ENCODE measurements at regions not wholly inside any gene's neighbourhood (a gene's known extent, or its start where the extent isn't known, plus 50 kb on each side); places are given as distances from the start of the nearest gene placed in this dataset.
"Not testable (repeated sequence)": the region's sequence is repeated elsewhere in the genome, so short reads cannot be mapped to it uniquely, and the experiment has no call there.

DNA sequence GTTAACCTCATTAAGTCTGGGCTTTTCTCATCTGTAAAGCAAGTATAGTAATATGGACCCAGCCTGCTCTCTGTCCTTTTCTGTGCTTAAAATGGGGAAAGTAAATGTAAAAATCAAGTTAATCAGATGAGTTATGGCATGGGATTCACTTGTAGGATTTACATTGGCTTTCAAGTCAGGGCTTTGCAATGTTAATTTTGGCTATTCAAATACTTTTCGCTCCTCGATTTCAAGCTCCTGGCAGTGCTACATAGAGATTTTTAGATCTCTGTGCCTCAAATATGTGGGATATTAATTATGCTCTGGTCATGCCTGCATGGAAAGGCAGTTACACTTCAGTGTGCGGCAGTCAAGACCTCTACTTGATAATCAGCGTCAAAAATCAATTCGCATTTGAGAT lies 709.8 kb downstream of the LTN1 start:
- Histone ChIP-seq H3K27ac (ENCODE audit: low read depth in 1 of 2, low read length in 1 of 2) (no peak overlapping the region), H3K36me3 (ENCODE audit: control insufficient read depth in 4 of 4, insufficient read depth in 4 of 4, low read length in 4 of 4) (peaks cover 0 to 2% (median under 1%) of the 10 kb centered on the region in 4 donors), H3K4me3 (no peak overlapping the region), H3K4me1 (ENCODE audit: control insufficient read depth in 5 of 5, insufficient read depth in 5 of 5, low read length in 5 of 5) (peaks cover 0 to 17% (median 5%) of the 10 kb centered on the region in 5 donors), H3K9me3 (ENCODE audit: control insufficient read depth in 4 of 4, insufficient read depth in 3 of 4, low read length in 3 of 4) (no peaks in the 10 kb centered on the region), H3K27me3 (ENCODE audit: control insufficient read depth in 3 of 3, insufficient read depth in 3 of 3, low read length in 2 of 3) (no peaks in the 10 kb centered on the region), H3K9ac (ENCODE audit: insufficient read depth in 1 of 2, low read length in 2 of 2) (no peak overlapping the region)
- TF ChIP-seq, protein P1, sequence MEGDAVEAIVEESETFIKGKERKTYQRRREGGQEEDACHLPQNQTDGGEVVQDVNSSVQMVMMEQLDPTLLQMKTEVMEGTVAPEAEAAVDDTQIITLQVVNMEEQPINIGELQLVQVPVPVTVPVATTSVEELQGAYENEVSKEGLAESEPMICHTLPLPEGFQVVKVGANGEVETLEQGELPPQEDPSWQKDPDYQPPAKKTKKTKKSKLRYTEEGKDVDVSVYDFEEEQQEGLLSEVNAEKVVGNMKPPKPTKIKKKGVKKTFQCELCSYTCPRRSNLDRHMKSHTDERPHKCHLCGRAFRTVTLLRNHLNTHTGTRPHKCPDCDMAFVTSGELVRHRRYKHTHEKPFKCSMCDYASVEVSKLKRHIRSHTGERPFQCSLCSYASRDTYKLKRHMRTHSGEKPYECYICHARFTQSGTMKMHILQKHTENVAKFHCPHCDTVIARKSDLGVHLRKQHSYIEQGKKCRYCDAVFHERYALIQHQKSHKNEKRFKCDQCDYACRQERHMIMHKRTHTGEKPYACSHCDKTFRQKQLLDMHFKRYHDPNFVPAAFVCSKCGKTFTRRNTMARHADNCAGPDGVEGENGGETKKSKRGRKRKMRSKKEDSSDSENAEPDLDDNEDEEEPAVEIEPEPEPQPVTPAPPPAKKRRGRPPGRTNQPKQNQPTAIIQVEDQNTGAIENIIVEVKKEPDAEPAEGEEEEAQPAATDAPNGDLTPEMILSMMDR (IDR thresholded peaks at IDR 0.05; ENCODE audit: control extremely low read depth, extremely low read depth), result no peak
- ATAC-seq (ENCODE audit: insufficient read depth, low FRiP score), result no peak
- 67 to 77% methylated on average over 5 of the region's 5 CpGs for WGBS, 2 donors
- DNase-seq, result peak in 2 of 3 donors; percentile 14 to 50

DNA sequence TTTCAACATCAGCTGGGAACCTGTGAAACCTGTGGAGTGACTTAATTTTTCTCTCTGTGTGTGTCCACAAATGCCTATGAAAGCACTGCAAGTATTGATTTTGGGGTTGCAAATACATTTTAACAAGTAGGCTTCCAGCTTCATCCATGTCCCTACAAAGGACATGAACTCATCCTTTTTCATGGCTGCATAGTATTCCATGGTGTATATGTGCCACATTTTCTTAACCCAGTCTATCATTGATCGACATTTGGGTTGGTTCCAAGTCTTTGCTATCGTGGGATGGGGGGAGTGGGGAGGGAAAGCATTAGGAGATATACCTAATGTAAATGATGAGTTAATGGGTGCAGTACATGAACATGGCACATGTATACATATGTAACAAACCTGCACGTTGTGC lies 711.3 kb downstream of the LTN1 start:
- ATAC-seq (ENCODE audit: insufficient read depth, low FRiP score); DNase-seq: not testable (repeated sequence)
- 84 to 92% methylated on average over 3 of the region's 3 CpGs for WGBS, 2 donors

DNA sequence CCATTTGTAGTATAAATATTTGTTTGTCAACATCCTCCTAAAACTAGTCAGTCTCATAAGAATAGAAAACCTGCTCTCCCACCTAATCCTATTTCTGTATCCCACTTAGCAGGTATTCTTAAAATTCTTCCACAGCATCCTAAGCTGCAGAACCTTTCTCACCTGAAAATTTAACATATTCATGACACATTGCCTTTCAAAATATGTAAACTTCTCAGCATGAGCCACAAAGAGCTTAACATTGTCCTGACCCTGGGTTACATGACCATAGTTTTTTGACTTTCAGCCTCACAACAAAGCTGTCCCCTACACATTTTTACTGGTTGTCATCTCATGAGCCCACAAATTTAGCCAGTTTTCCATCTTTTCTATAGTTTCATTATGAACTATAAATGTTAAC lies 712.1 kb downstream of the LTN1 start:
- H3K36me3 ChIP-seq (ENCODE audit: control insufficient read depth in 4 of 4, insufficient read depth in 4 of 4, low read length in 4 of 4), result peaks cover 0 to 2% (median under 1%) of the 10 kb centered on the region in 4 donors
- H3K27me3 ChIP-seq (ENCODE audit: control insufficient read depth in 3 of 3, insufficient read depth in 3 of 3, low read length in 2 of 3), result no peaks in the 10 kb centered on the region
- H3K4me3 ChIP-seq, result no peak overlapping the region
- peaks cover 0 to 2% (median 0%) of the 10 kb centered on the region in 4 donors for H3K9me3 ChIP-seq (ENCODE audit: control insufficient read depth in 4 of 4, insufficient read depth in 3 of 4, low read length in 3 of 4)
- no peak overlapping the region for H3K9ac ChIP-seq (ENCODE audit: insufficient read depth in 1 of 2, low read length in 2 of 2)
- ATAC-seq (ENCODE audit: insufficient read depth, low FRiP score) (no peak), DNase-seq (no peak)
- TF ChIP-seq, protein P1 (IDR thresholded peaks at IDR 0.05; ENCODE audit: control extremely low read depth, extremely low read depth), result no peak
- peaks cover 0 to 17% (median 5%) of the 10 kb centered on the region in 5 donors for H3K4me1 ChIP-seq (ENCODE audit: control insufficient read depth in 5 of 5, insufficient read depth in 5 of 5, low read length in 5 of 5)
- no peak overlapping the region for H3K27ac ChIP-seq (ENCODE audit: low read depth in 1 of 2, low read length in 1 of 2)

More for the DNA sequence above, 711.3 kb downstream of the LTN1 start:
- not testable (repeated sequence) for H3K4me3 ChIP-seq; H3K27me3 ChIP-seq (ENCODE audit: control insufficient read depth in 3 of 3, insufficient read depth in 3 of 3, low read length in 2 of 3); H3K9me3 ChIP-seq (ENCODE audit: control insufficient read depth in 4 of 4, insufficient read depth in 3 of 4, low read length in 3 of 4); H3K27ac ChIP-seq (ENCODE audit: low read depth in 1 of 2, low read length in 1 of 2); H3K9ac ChIP-seq (ENCODE audit: insufficient read depth in 1 of 2, low read length in 2 of 2); H3K36me3 ChIP-seq (ENCODE audit: control insufficient read depth in 4 of 4, insufficient read depth in 4 of 4, low read length in 4 of 4)
- H3K4me1 ChIP-seq (ENCODE audit: control insufficient read depth in 5 of 5, insufficient read depth in 5 of 5, low read length in 5 of 5), result peaks cover 0 to 17% (median 5%) of the 10 kb centered on the region in 5 donors

DNA sequence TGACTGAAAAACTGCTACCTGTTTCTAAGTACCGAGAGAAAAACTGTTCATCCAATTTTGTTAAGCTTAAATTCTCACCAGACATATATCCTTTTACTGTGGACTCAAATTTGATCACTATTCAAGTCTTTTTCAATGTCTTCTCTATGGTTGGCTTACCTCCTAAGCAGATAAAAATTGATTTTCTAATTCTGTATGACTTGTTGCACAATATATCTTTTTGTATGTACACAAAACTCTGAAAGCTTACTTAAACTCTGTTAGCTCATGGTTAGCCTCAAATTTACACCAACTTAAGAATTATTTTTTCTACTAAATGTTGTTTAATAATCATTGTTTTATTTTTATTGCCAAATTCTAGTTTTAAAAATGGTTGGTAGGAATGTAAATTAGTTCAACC lies 715.4 kb downstream of the LTN1 start:
- peaks cover 0 to 2% (median 0%) of the 10 kb centered on the region in 4 donors for H3K9me3 ChIP-seq (ENCODE audit: control insufficient read depth in 4 of 4, insufficient read depth in 3 of 4, low read length in 3 of 4)
- DNase-seq (no peak), ATAC-seq (ENCODE audit: insufficient read depth, low FRiP score) (no peak)
- TF ChIP-seq, protein P1 (IDR thresholded peaks at IDR 0.05; ENCODE audit: control extremely low read depth, extremely low read depth), result no peak
- peaks cover 0 to under 1% (median 0%) of the 10 kb centered on the region in 5 donors for H3K4me1 ChIP-seq (ENCODE audit: control insufficient read depth in 5 of 5, insufficient read depth in 5 of 5, low read length in 5 of 5)
- no peaks in the 10 kb centered on the region for H3K27me3 ChIP-seq (ENCODE audit: control insufficient read depth in 3 of 3, insufficient read depth in 3 of 3, low read length in 2 of 3)
- H3K9ac ChIP-seq (ENCODE audit: insufficient read depth in 1 of 2, low read length in 2 of 2), result no peak overlapping the region
- no peak overlapping the region for H3K4me3 ChIP-seq
- H3K27ac ChIP-seq (ENCODE audit: low read depth in 1 of 2, low read length in 1 of 2), result no peak overlapping the region
- WGBS, 2 donors, result 95 to 100% methylated on average over 1 of the region's 1 CpG
- H3K36me3 ChIP-seq (ENCODE audit: control insufficient read depth in 4 of 4, insufficient read depth in 4 of 4, low read length in 4 of 4), result no peaks in the 10 kb centered on the region

Data from lung (tissue), 11 donors.